Transverse colon (tissue), 4 donors: ENCODE measurements at regions not wholly inside any gene's neighbourhood (a gene's known extent, or its start where the extent isn't known, plus 50 kb on each side); places are given as distances from the start of the nearest gene placed in this dataset.
"Not testable (repeated sequence)": the region's sequence is repeated elsewhere in the genome, so short reads cannot be mapped to it uniquely, and the experiment has no call there.

Source experiments
- DNase-seq: peaks from one replicate; pipeline ENCODE4 v3.0.0-alpha.2; 2019
- H3K27ac ChIP-seq, 4 donors: fragments of 200-600 bp; sonication (generic); 2 replicates each; pipeline ENCODE4 v1.5.1; 2016 to 2018; ENCODE audit warnings: inconsistent platforms in 4 of 4
- H3K27me3 ChIP-seq: fragments of 200-600 bp; sonication (generic); 2 replicates; pipeline ENCODE4 v1.5.1; 2017; ENCODE audit warnings: inconsistent platforms
- H3K36me3 ChIP-seq, 4 donors: fragments of 200-600 bp; sonication (generic); 2 replicates each; pipeline ENCODE4 v1.5.1; 2017 to 2019; ENCODE audit warnings: inconsistent platforms in 4 of 4
- H3K4me1 ChIP-seq, 4 donors: fragments of 200-600 bp; sonication (generic); 2 replicates each; pipeline ENCODE4 v1.5.1; 2017 to 2020; ENCODE audit warnings: inconsistent platforms in 4 of 4
- H3K4me3 ChIP-seq, 4 donors: fragments of 200-600 bp; sonication (generic); 1 replicate in 1 of 4; 2 replicates in 3 of 4; pipeline versions ENCODE4 v1.5.1 to v1.6.1; 2017 to 2019; ENCODE audit warnings: inconsistent platforms in 4 of 4
- H3K9me3 ChIP-seq, 2 donors: fragments of 200-600 bp; sonication (generic); 2 replicates each; pipeline ENCODE4 v1.5.1; 2017 to 2019; ENCODE audit warnings: inconsistent platforms in 2 of 2
- EP300 ChIP-seq: sonication (generic); formaldehyde crosslinking; IDR thresholded peaks from one replicate; pipeline ENCODE4 v1.6.1; 2017; ENCODE audit warnings: antibody characterized with exemption, low read depth
- POLR2A ChIP-seq: fragments of 450-650 bp; IDR thresholded peaks from one replicate; pipeline ENCODE4 v1.6.1; 2016; ENCODE audit warnings: antibody characterized with exemption, mild to moderate bottlenecking, moderate library complexity
- POLR2AphosphoS5 ChIP-seq, 3 donors: sonication (generic); formaldehyde crosslinking; IDR thresholded peaks; one replicate each; pipeline ENCODE4 v1.6.1; 2016; ENCODE audit warnings: antibody characterized with exemption in 3 of 3
- WGBS, 2 donors: methylation state at CpG; one replicate each; pipeline ENCODE4 v1.1.5; 2018; ENCODE audit warnings: low coverage in 1 of 2; 5-methylcytosine and 5-hydroxymethylcytosine counted together
- in situ Hi-C, 4 donors: fragments of 200-750 bp; cut with MboI; loops; one replicate each; pipeline versions ENCODE4 v1.15.0 to v1.15.1; 2017; ENCODE audit warnings: low sequenced_read_pairs in 3 of 4, low pct_ligation_motif_present in 1 of 4, low pct_unique_long_range_greater_than_20kb in 1 of 4
- intact Hi-C: fragments of 100-400 bp; cut with DNase I; formaldehyde crosslinking; loops from one replicate; pipeline ENCODE4 v1.15.1; 2023; ENCODE audit warnings: low total_unique reads
- TF ChIP-seq, protein P1 (sequence below), 5 experiments: fragments of 200-600 bp in 3 of 5; fragments of 450-650 bp in 2 of 5; sonication (generic) in 3 of 5; IDR thresholded peaks; 1 replicate in 2 of 5; 2 replicates in 3 of 5; pipeline ENCODE4 v1.5.1; 2016 to 2017; ENCODE audit warnings: antibody characterized with exemption in 5 of 5, inconsistent platforms in 3 of 5, mild to moderate bottlenecking in 2 of 5, moderate library complexity in 1 of 5

DNA sequence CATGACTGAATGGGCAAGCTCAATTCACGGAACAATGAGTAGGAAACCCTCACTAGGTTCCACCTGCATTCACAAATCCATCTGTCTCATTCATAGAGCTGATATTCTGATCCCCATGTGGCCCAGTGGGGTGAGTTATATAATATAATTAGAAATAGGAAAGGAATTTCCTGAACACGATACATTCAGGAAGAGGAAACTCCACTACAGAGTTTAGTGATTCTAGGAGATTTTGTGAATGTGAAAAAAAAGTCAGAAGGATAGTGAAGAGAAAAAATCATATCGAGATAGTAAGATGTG lies 471.2 kb downstream of the GASK1B start:
- no peaks in the 10 kb centered on the region for H3K9me3 ChIP-seq
- TF ChIP-seq, protein P1, sequence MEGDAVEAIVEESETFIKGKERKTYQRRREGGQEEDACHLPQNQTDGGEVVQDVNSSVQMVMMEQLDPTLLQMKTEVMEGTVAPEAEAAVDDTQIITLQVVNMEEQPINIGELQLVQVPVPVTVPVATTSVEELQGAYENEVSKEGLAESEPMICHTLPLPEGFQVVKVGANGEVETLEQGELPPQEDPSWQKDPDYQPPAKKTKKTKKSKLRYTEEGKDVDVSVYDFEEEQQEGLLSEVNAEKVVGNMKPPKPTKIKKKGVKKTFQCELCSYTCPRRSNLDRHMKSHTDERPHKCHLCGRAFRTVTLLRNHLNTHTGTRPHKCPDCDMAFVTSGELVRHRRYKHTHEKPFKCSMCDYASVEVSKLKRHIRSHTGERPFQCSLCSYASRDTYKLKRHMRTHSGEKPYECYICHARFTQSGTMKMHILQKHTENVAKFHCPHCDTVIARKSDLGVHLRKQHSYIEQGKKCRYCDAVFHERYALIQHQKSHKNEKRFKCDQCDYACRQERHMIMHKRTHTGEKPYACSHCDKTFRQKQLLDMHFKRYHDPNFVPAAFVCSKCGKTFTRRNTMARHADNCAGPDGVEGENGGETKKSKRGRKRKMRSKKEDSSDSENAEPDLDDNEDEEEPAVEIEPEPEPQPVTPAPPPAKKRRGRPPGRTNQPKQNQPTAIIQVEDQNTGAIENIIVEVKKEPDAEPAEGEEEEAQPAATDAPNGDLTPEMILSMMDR (IDR thresholded peaks at IDR 0.05), result no peak
- TF ChIP-seq EP300 (no peak), POLR2A (no peak)
- H3K27me3 ChIP-seq, result no peaks in the 10 kb centered on the region
- H3K4me1 ChIP-seq, result no peaks in the 10 kb centered on the region
- intact Hi-C loops (no loop called here), in situ Hi-C loops (no loop called here)
- H3K36me3 ChIP-seq, result no peaks in the 10 kb centered on the region
- no peak for DNase-seq
- WGBS, 2 donors, result 53 to 57% methylated on average over 3 of the region's 3 CpGs
- no peak overlapping the region for H3K27ac ChIP-seq
- H3K4me3 ChIP-seq, result no peak overlapping the region

DNA sequence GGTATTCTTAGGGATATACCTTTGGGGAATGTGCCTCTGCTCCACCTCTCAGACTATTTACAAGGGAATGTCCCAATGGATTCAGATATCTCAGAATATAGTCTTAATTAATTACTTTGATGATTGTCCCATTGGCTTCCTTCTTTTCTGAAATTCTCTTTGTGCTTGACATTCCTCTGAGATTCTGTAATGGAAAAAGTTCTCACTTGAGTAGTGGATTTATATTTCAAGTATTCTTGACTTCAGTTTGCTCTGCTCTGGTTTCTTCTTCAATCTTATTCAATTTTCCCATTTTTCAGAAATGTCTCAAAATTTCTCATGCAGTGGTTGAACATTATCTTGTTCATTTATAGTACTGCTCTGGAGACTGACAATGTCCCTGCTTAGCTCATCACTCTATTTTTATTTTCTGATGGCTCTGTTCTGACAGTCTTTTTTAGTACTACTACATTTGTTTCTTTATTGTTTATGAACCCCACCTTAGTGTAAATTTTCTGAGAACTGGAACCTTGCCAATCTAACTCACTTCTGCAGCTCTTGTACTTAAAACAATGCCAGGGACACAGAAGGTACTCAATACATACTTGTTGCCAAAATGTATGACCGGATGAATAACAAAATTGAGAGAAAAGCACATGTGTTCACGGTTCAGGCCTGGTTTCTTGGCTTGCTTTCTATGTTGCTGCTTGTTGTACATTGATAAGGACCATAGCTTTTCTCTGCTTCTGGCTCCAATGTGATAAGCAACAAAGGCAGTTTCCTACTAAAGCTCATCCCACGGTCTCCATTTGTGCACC lies 471.7 kb downstream of the GASK1B start:
- no peaks in the 10 kb centered on the region for H3K4me1 ChIP-seq
- no peak for DNase-seq
- H3K36me3 ChIP-seq, result no peaks in the 10 kb centered on the region
- intact Hi-C loops (no loop called here), in situ Hi-C loops (no loop called here)
- 55 to 90% methylated on average over 2 to 3 of the region's 3 CpGs for WGBS, 2 donors
- no peaks in the 10 kb centered on the region for H3K9me3 ChIP-seq
- TF ChIP-seq POLR2A (no peak), POLR2AphosphoS5 (IDR thresholded peaks at IDR 0.05) (no peak), EP300 (no peak)
- TF ChIP-seq, protein P1 (IDR thresholded peaks at IDR 0.05), result no peak
- H3K27me3 ChIP-seq, result no peaks in the 10 kb centered on the region
- no peak overlapping the region for H3K27ac ChIP-seq
- no peak overlapping the region for H3K4me3 ChIP-seq

DNA sequence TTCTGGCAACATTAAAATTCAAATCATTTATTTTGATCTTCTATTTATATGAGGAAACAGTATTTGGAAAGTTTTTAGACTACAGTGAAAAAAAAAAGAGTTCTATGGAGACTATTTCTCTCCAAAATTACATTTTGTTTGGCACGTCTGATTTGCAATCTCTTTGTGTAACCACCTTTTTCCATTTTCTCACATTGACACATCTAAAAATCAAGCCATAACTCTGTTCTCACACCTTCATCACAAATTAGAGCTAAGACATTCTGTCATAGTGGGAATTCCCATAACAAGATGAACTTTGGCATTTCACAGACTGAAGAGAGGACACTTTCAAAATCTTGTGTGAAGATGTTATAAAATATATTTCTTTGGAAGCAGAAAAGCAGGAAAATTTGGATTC lies 468.9 kb downstream of the GRIA2 start:
- TF ChIP-seq POLR2A (no peak), POLR2AphosphoS5 (IDR thresholded peaks at IDR 0.05) (no peak), EP300 (no peak)
- TF ChIP-seq, protein P1 (IDR thresholded peaks at IDR 0.05), result no peak
- Histone ChIP-seq H3K27ac (no peak overlapping the region), H3K36me3 (no peaks in the 10 kb centered on the region), H3K4me3 (no peak overlapping the region), H3K9me3 (no peaks in the 10 kb centered on the region), H3K27me3 (no peaks in the 10 kb centered on the region), H3K4me1 (no peaks in the 10 kb centered on the region)
- intact Hi-C loops (no loop called here), in situ Hi-C loops (no loop called here)
- no peak for DNase-seq
- 63 to 76% methylated on average over 1 of the region's 1 CpG for WGBS, 2 donors

DNA sequence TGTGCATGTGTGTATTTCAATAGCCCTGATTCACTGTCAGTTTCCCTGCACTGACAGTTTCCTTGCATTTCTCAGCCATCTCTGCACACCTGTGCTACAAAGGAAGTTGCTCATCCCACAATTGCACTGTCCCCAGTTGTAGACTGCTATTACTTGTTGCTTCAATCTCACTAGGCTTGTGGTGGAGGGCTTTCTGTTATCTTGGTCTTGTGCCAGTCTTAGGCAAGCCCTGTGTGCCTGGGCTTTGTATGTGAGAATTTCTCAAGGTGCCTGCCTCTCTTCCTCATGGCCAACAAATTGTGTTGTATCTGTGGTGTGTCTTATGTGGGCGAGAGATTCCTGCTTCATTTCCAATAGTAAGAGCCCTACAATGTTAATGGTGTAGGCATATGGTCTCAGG lies 467.4 kb downstream of the GRIA2 start:
- TF ChIP-seq POLR2A, result no peak
- TF ChIP-seq, protein P1 (IDR thresholded peaks at IDR 0.05), result no peak
- TF ChIP-seq EP300, result no peak
- no peak for TF ChIP-seq POLR2AphosphoS5 (IDR thresholded peaks at IDR 0.05)
- Histone ChIP-seq H3K27me3 (no peaks in the 10 kb centered on the region), H3K36me3 (no peaks in the 10 kb centered on the region), H3K4me3 (no peak overlapping the region), H3K4me1 (no peaks in the 10 kb centered on the region), H3K9me3 (no peaks in the 10 kb centered on the region), H3K27ac (no peak overlapping the region)
- WGBS, 2 donors, result 72% methylated on average over 1 of the region's 1 CpG; no CpG with 5 or more reads in 1 of the 2 donors
- DNase-seq, result no peak
- in situ Hi-C loops, result no loop called here
- intact Hi-C loops, result no loop called here

DNA sequence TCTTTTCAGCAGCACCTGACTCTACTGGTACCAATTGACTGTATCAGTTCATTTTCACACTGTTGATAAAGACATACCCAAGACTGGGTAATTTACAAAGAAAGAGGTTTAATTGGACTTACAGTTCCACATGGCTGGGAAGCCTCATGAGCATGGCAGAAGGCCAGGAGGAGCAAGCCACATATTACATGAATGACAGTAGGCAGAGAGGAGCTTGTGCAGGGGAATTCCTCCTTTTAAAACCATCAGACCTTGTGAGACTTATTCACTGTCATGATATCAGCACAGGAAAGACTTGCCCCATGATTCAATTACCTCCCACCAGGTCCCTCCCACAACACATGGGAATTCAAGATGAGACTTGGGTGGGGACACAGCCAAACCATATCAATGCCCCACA lies 458.8 kb downstream of the GRIA2 start:
- H3K36me3 ChIP-seq, intact Hi-C loops, H3K9me3 ChIP-seq, H3K4me1 ChIP-seq, H3K27ac ChIP-seq, DNase-seq, H3K4me3 ChIP-seq, H3K27me3 ChIP-seq, in situ Hi-C loops: not testable (repeated sequence)
